ENCODE measurements at regions not wholly inside any gene's neighbourhood (a gene's known extent, or its start where the extent isn't known, plus 50 kb on each side); places are given as distances from the start of the nearest gene placed in this dataset.

GRCh38 chr1:56031001-56031400, 548.4 kb downstream of the PLPP3 start:
- no peak for TF ChIP-seq CHD2 (IDR thresholded peaks at IDR 0.05; ENCODE audit: borderline replicate concordance, low read depth, low read length)
- no peak for TF ChIP-seq ZBTB4 (CRISPR knock-in tag; IDR thresholded peaks at IDR 0.05)
- TF ChIP-seq HDAC6 (IDR thresholded peaks at IDR 0.05; ENCODE audit: unreplicated experiment) = no peak
- TF ChIP-seq GATAD2B (conservative IDR thresholded peaks at IDR 0.05; ENCODE audit: low read depth) = no peak
- no peak for TF ChIP-seq HSF1 (IDR thresholded peaks at IDR 0.05; ENCODE audit: low read depth, low read length)
- no peak for TF ChIP-seq TCF12 (IDR thresholded peaks at IDR 0.05; ENCODE audit: low read depth, low read length)
- no peak for TF ChIP-seq SUZ12 (IDR thresholded peaks at IDR 0.05; ENCODE audit: unreplicated experiment)
- TF ChIP-seq SRF (IDR thresholded peaks at IDR 0.05; ENCODE audit: low read depth in 2 of 2, low read length in 2 of 2) = no peak
- TF ChIP-seq PBX3 (IDR thresholded peaks at IDR 0.05; ENCODE audit: insufficient replicate concordance, low read depth, low read length) = no peak
- no peak for TF ChIP-seq HDGF (IDR thresholded peaks at IDR 0.05)
- no peak for TF ChIP-seq FOXM1 (IDR thresholded peaks at IDR 0.05; ENCODE audit: low read depth, low read length)
- no peak for TF ChIP-seq NFYB (IDR thresholded peaks at IDR 0.05; ENCODE audit: insufficient read depth, low read depth, low read length)
- no peak for TF ChIP-seq MYC (IDR thresholded peaks at IDR 0.05; ENCODE audit: insufficient read depth, insufficient read length, insufficient replicate concordance, low read length, severe bottlenecking)
- no peak for TF ChIP-seq EZH2 (IDR thresholded peaks at IDR 0.05; ENCODE audit: borderline replicate concordance, control insufficient read depth, low read depth, low read length)
- no peak for TF ChIP-seq ZBTB11 (CRISPR knock-in tag; IDR thresholded peaks at IDR 0.05)
- no peak for TF ChIP-seq NR2C1 (IDR thresholded peaks at IDR 0.05)
- DNase-seq (ENCODE audit: low read depth, low spot score) = no peak
- H2AFZ ChIP-seq (ENCODE audit: control insufficient read depth, low read depth, low read length) = no peak overlapping the region
- no peaks in the 10 kb centered on the region for H3K27me3 ChIP-seq (replicated peaks in 1 of 2; ENCODE audit: control insufficient read depth in 2 of 2, insufficient read depth in 2 of 2, low read length in 1 of 2)
- no peaks in the 10 kb centered on the region for H4K20me1 ChIP-seq (ENCODE audit: control insufficient read depth, insufficient read depth)
- no peak overlapping the region for H3K9ac ChIP-seq (ENCODE audit: control insufficient read depth, insufficient read depth, low read length)
- BruUV-seq (replicated peaks) = no TSS peak
- FAIRE-seq = no peak
- H3K27ac ChIP-seq (ENCODE audit: control insufficient read depth, insufficient read depth) = no peak overlapping the region
- no peak overlapping the region for H3K4me3 ChIP-seq
- in situ Hi-C loops (cut with MboI) = no loop called here
- no peak for ATAC-seq
- RAD21 ChIA-PET (ENCODE audit: unreplicated experiment) = interaction anchor here (0.5 kb wide), 1 partner anchor 554 kb away, joined by 3 read pairs; no protein-coding TSS in a partner anchor
- H3K4me2 ChIP-seq (ENCODE audit: control insufficient read depth, insufficient read depth) = no peak overlapping the region
- no peaks in the 10 kb centered on the region; the same call in 1 of the 2 replicates for H3K4me1 ChIP-seq (ENCODE audit: control insufficient read depth, insufficient read depth, low read length)
- SMC1A ChIA-PET (ENCODE audit: uncharacterized antibody, unreplicated experiment) = interaction anchor here (0.7 kb wide), 1 partner anchor 538 kb away, joined by 3 read pairs; no protein-coding TSS in a partner anchor
- intact Hi-C loops (cut with micrococcal nuclease; ENCODE audit: unreplicated experiment) = no loop called here
- CTCF ChIA-PET = no interaction called here
- POLR2A ChIA-PET = no interaction called here
- WGBS (ENCODE audit: insufficient coverage, insufficient replicate concordance, low lambda C conversion rate, missing lambda C conversion rate) = 61% methylated on average over 3 of the region's 3 CpGs
- H3K9me3 ChIP-seq (replicated peaks; ENCODE audit: control insufficient read depth, insufficient read depth, low read length) = no peaks in the 10 kb centered on the region
- no peaks in the 10 kb centered on the region for H3K36me3 ChIP-seq (ENCODE audit: control insufficient read depth in 2 of 2, insufficient read depth in 2 of 2, low read length in 1 of 2)
- no peaks in the 10 kb centered on the region for H3K79me2 ChIP-seq (ENCODE audit: control insufficient read depth, insufficient read depth, low read length)
